Activated CD8-positive, alpha-beta memory T cell treated with anti-CD3 and anti-CD28 coated beads, Interleukin-2, amount 50 U/mL, for 4 hours (primary cell): ENCODE measurements at regions not wholly inside any gene's neighbourhood (a gene's known extent, or its start where the extent isn't known, plus 50 kb on each side); places are given as distances from the start of the nearest gene placed in this dataset.

Source experiments
- DNase-seq: peaks from one replicate; pipeline ENCODE4 v3.0.0-alpha.2; 2020

GRCh38 chr12:108043286-108043685 is 85.8 kb upstream of the WSCD2 start:
- DNase-seq, result no peak

- DNase-seq, result no peak
These were observed 85.1 kb upstream of the WSCD2 start for GRCh38 chr12:108043750-108044533.

- no peak for DNase-seq
These were observed 83.0 kb upstream of the WSCD2 start for GRCh38 chr12:108046135-108046534.

GRCh38 chr12:108046650-108047049 is 82.4 kb upstream of the WSCD2 start:
- no peak for DNase-seq

GRCh38 chr12:108047071-108047550 is 82.0 kb upstream of the WSCD2 start:
- no peak for DNase-seq

- DNase-seq, result no peak
These were observed 80.4 kb upstream of the WSCD2 start for GRCh38 chr12:108048686-108049085.

- DNase-seq, result no peak
These were observed 78.4 kb upstream of the WSCD2 start for GRCh38 chr12:108050696-108051095.

- DNase-seq, result no peak
These were observed 76.8 kb upstream of the WSCD2 start for GRCh38 chr12:108052260-108052659.

- no peak for DNase-seq
These were observed 75.6 kb upstream of the WSCD2 start for GRCh38 chr12:108053512-108053911.

- no peak for DNase-seq
These were observed 74.6 kb upstream of the WSCD2 start for GRCh38 chr12:108054496-108054895.

GRCh38 chr12:108055141-108055540 is 73.9 kb upstream of the WSCD2 start:
- no peak for DNase-seq

GRCh38 chr12:108060067-108060466 is 69.0 kb upstream of the WSCD2 start:
- no peak for DNase-seq

- no peak for DNase-seq
These were observed 68.2 kb upstream of the WSCD2 start for GRCh38 chr12:108060903-108061302.

- DNase-seq, result no peak
These were observed 65.9 kb upstream of the WSCD2 start for GRCh38 chr12:108063192-108063591.

GRCh38 chr12:108065069-108065468 is 64.0 kb upstream of the WSCD2 start:
- DNase-seq, result no peak

- no peak for DNase-seq
These were observed 62.2 kb upstream of the WSCD2 start for GRCh38 chr12:108066583-108067577.

GRCh38 chr12:108069651-108070165 is 59.4 kb upstream of the WSCD2 start:
- no peak for DNase-seq

- no peak for DNase-seq
These were observed 53.5 kb upstream of the WSCD2 start for GRCh38 chr12:108075561-108075960.

- no peak for DNase-seq
These were observed 52.5 kb upstream of the WSCD2 start for GRCh38 chr12:108076556-108076955.

GRCh38 chr12:108078428-108078827 is 50.7 kb upstream of the WSCD2 start:
- DNase-seq, result no peak
